HG03442 (cell line): ENCODE measurements at regions not wholly inside any gene's neighbourhood (a gene's known extent, or its start where the extent isn't known, plus 50 kb on each side); places are given as distances from the start of the nearest gene placed in this dataset.

ENCODE experiments used
- ATAC-seq: cut with Tn5 transposase; IDR thresholded peaks from one replicate; pipeline ENCODE4 v1.9.1; 2021; ENCODE audit warnings: mild to moderate bottlenecking, moderate library complexity; ENCODE audit not compliant: unreplicated experiment

DNA sequence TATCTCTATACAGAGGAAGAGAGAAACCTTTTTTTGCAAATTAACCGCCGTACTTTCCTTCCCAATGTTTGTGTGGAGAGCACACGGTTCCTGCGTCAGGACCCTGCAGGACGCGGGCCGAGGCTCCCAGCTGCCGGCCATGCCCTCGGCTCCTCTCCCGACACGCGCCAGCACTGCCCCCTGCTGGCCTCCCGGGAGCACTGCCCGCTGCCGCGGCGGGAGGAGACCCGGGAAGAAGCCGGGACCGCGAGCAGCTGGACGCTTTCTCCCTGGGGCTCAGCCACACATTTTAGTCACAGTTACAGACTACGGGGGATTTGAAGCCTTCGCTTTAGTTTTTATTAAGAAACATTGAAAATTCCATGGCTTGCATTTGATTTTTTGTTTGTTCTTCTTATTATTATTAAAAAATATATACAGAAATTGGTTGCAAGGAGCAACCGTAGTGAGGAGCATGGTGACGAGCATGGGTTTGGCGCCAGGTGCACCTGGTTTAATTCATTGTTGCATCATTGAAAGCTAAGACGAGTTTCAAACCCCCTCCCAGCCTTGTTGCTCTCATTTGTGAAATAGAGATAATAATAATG, 401.2 kb downstream of the GALR1 start:
- ATAC-seq: peak; percentile 92

DNA sequence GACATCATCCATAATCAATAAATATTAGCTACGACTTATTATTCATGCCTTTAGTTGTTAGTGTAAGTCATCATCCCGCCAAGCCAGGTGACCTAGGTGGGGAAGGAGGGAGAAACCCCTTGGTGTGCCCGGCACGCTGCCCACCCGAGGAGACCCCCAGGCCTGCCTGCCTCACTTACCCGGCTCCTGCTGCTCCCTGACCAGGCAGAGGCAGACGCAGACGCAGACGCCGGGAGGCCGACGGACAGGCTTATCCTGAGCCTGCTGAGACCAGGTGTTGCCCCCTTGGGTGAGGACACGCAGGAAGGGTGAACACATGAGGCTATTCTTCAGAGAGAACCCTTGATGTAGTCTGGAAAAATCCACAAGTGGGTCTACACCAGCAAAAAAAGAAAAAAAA, 401.8 kb downstream of the GALR1 start:
- no peak for ATAC-seq

DNA sequence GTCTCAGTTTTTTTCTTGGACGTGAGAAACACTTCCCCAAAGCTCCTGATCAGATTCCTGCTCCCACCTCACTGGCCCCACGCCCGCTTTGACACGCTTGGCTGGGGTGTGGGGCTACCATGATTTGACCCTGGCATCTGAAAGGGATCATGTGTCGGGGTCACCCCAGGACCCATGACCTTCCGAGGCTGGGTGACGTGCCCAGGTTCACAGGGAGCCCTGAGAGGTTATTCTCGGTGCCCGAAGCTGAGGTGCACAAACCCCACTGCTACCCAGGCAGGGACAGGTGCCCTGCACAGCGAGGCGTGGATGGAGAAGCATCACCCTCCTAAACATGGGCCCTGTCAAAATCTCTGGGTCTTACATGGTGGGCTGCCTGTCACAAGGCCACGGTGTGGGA, 404.1 kb downstream of the GALR1 start:
- ATAC-seq: no peak

DNA sequence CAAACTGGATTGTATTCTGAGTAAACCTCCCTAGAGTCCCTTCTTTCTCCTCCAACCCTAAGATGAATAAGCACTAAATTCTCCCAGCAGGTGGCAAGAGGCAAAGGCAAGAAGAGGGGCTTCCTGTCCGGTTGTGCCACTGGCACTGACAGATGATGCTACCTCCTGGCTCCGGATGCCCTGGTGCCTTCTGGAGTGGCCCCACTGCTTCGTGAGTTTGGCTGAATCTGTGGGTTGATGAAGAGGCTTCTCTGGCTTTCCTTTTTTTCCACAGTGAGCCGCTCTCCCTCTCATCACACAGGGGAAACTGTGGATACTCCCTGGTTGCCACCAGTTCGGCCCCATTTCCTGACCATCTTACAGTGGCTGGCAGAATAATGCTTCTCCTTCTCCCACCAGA, 404.7 kb downstream of the GALR1 start:
- ATAC-seq: no peak

DNA sequence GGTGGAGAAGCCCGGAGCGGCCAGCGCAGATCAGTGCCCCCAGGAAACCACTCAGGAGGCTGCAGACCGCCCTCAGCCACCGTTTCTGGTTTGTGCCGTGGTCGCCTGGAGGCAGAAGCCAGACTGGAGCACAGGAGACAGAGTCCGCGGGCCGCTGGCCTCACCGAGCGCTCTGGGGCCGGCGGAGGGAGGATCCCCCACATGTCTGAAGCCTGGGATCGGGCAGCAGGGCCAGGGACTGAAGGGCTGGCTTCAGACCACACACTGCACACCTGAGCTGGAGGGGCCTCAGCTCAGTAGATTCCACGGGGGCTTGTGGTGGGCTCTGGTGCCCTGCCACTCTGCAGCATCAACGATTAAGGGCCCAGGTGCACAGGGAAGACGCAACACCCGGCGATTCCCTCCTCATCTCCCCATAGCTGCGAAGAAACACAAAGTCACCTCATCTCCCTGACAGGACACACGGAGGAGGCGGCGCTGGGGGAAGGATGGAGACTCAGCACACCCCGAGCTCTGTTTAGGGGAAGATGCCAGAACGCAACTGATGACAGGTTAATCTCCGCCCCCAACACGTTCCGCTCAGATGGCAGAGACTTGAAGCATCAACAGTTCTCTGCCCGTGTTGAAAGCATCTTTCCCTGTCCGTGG, 408.1 kb downstream of the GALR1 start:
- ATAC-seq: no peak

DNA sequence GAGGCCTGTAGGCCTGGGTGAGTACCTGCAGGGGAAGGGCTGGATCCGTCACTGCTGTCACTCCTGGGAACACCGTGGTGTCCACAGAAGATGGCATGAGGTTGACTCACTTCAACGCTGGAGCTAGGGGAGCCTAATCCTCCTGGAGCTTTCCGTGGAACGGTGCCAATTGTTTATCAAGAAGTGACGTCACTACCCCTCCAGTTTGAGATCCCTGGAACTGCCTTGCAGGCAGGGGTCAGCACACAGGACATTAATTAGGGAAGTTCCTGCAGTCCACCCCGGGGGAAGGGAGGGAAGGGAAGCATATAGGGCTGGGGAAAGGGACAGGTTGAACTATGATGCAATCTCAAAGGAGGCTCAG, 408.6 kb downstream of the GALR1 start:
- ATAC-seq: no peak

DNA sequence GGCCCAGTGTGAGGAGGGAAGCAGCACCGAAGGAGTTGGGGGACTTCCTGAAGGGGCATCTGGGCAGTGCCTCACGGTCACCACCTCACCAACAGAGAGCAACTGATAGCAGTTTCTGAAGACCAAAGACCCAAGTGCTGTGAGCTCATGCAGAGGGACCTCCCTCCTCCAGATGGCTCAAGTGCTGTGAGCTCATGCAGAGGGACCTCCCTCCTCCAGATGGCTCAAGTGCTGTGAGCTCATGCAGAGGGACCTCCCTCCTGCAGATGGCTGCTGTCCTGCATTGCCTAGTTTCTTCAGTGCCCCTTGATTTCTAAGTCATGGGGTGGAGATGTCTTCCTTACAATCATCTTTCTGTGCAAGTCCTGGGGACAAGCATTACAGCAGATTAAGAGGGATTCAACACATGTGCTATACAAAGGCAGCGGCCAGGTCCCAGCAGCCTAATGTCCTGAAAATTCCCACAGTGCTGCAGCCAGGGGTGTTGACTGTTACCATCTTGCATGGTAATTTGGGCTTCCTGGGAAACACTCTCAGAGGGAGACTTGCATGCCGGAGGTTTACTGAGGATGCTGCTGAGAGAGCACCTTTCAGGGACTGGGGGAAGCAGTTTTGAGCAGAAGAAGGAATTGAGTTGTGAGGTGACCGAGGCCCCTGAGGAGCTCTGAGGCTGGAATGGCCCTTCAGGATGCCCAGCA, 409.3 kb downstream of the GALR1 start:
- ATAC-seq: no peak

DNA sequence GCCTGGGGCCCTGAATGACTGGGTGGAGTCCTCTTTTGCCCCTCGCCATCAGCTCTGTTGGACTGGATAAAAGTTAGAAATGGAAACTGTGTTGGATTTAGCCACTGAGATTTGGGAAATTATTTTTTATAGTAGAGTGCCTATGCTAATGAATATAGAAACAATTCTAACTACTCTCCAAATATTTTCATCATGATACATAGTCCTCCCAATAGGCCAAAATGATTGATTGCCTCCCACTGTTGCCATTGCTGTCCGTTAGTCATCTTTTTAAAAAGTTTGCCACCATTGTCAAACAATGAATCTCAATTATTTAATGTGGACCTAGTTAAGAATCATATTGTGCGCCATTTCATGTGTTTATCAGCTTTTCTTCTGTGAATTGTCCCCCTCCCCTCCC, 417.0 kb downstream of the GALR1 start:
- no peak for ATAC-seq

DNA sequence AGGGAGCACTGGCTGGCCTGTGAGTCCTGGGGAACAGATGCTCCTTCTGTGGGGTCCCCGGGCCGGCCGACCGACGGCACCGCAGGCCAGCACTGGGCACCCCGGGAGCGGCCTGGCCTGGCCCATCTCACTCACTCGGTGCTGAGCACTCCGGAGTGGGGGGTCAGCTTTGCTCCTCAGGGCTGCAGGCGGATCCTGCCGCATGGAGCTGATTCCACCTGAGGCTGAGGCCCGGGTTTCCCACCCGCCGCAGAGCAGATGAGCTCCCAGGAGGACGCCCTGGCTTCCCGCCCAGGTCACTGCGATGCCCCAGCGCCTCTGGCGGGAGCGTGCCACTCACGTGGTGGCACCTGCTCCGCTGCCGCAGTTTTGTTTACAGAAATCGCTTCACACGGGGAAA, 418.6 kb downstream of the GALR1 start:
- no peak for ATAC-seq

DNA sequence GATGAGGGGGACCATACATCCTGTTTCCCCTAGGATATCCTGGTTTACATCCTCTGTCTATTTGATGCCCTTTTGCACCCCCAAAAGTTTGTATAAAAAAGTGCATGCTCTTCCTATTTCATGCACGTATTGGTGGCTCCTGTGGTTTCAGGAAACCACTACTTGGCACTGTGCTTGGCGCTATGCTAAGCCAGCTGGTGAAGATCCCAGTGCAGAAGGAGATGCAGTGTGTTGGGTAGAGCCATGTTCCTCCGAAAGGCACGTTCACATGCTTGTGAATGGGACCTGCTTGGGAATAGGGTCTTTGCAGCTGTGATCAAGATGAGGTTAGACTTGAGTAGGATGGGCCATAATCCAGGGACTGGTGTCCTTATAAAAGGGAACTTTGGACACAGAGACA, 419.7 kb downstream of the GALR1 start:
- ATAC-seq: no peak

DNA sequence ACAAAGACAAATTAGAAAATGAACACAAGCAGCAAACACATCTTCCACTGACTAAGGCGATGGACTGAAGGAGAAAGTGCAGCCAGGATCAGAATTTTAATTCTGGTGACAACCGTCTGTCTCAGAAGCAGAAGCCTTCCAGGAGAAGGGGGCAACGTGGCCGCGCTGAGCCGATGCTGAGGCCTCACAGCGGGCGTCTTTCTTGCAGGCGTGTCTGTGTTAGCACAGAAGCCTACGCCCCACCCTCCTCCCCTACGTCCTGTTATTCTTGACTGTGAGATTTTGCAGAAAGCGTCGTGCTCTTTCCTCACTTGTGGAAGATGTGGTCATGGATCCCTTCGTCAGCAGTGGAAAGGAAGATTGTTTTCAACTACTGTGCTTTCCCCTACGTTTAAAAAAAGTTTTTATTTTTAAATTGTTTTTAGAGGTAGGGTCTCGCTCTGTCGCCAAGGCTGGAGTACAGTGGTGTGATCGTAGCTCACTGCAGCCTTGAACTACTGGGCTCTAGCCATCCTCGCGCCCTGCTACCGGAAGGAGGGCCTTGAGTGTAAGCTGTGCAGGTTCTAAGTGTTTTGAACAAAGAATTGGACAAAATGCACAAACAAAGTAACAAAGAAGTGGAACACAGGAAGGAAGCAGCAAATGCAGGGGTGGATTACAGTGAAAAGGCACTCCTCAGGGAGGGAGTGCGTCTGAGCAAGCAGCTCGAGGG, 422.0 kb downstream of the GALR1 start:
- ATAC-seq: no peak

DNA sequence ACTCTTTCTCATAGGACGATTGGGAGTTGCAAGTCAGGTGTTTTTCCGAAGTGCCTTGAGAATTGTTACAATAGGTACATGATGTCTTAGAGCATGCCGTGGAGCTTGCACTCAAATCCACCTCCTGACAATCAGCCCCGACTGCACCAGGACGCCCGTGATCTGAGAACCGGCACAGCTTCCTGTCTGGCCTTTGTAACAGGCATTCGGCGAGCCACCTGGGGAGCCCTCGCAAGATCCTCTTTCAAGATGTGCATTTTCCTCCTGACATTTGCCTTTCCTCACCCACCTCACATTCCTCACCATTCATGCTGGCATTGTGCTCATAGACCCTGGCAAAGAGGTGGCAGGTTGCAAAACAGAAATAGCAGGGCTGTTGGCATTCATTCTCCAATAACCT, 427.3 kb downstream of the GALR1 start:
- ATAC-seq: no peak

DNA sequence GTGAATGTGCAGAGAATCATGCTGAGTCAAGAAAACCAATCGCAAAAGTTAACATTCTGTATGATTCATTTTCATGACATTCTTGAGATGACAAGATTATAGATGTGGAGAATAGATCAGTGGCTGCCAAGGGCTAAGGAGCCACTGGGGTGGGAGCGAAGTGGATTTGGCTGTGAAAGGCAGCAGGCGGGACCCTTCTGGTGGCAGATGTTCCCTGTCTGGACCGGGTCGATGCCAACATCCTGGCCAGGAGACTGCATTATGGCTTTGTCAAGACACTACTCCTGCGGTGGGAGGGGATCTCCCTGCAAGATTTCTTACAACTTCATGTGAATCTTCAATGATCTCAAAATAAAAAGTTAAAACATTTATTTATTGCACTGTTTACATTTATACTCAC, 427.9 kb downstream of the GALR1 start:
- no peak for ATAC-seq

DNA sequence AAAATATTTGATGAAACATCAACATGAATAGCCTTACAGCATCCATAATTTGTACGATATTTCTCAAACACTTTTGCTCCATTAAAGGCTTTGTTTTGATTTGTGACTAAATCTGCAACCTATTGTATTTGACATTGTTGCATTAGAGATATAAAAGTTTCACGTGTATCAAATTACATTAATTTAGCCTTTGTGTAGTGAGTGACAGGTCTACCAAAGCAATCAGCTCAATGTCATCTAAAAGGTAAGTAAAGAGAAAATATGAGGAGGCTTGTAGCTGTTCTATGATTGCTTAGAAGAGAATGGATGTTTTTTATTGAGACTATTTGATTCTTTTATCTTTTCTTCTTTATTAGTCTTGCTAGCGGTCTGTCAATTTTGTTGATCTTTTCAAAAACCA, 430.2 kb downstream of the GALR1 start:
- no peak for ATAC-seq

DNA sequence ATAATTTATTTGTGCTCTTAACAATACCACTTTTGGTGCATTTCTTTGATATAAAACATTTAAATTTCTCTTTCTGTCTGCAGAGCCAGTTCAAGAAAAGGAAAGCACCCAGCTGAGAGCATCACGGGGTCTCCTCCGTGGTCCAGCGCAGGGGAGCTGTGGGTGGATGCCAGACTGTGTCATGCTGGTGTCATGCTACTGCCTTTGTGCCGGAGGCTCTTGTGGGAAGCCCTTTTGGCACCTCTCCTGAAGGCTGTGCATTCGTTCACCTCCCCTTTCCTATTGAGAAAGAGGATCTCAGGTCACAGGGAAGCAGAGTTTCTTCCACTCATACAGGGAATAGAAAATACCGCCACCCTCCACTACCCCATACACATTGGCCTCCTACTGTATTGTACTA, 450.4 kb downstream of the GALR1 start:
- no peak for ATAC-seq

DNA sequence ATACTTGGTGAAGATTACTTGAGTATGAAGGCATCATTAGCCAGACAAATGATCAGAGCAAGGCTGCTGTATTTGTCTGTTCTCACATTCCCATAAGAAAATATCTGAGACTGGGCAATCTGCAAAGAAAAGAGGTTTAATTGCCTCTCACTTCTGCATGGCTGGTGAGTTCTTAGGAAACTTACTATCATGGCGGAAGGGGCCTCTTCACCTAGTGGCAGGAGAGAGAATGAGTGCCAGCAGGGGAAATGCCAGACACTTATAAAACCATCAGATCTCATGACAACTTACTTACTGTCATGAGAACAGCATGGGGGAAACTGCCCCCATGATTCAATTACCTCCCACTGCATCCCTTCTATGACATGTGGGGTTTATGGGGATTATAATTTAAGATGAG, 452.3 kb downstream of the GALR1 start:
- ATAC-seq: no peak

DNA sequence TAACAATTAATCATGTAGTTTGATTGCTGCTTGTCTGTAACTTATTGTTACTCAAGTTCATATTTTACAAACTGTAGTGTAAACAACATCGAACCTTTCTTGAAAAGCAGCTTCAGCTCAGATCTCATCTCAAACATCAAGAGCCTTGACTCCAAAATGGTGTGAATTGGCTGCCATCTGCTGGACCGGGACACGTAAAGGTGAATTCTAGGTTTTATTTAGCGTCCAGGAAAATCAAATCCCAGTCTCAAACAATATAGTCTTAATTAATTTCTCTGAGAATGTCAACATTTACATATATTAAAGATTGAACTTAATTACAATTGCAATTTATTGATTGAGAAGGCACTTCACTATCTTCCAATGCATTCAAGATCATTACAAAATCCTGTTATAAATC, 453.0 kb downstream of the GALR1 start:
- no peak for ATAC-seq

DNA sequence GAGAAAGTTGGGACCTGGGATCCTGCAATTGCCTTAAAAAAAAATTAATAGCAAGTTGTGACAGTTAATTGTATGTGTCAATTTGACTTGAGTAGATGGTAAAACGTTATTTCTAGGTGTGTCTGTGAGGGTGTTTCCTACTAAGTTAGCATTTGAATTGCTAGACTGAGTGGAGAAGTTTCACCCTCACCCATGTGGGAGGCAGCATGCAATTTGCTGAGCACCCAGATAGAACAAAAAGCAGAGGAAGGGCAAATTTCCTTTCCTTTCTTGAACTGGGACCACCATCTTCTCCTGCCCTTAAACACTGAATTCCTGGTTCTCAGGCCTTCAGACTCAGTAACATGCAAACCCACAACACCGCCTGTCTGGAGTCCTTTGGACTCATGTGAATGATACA, 455.7 kb downstream of the GALR1 start:
- ATAC-seq: no peak

DNA sequence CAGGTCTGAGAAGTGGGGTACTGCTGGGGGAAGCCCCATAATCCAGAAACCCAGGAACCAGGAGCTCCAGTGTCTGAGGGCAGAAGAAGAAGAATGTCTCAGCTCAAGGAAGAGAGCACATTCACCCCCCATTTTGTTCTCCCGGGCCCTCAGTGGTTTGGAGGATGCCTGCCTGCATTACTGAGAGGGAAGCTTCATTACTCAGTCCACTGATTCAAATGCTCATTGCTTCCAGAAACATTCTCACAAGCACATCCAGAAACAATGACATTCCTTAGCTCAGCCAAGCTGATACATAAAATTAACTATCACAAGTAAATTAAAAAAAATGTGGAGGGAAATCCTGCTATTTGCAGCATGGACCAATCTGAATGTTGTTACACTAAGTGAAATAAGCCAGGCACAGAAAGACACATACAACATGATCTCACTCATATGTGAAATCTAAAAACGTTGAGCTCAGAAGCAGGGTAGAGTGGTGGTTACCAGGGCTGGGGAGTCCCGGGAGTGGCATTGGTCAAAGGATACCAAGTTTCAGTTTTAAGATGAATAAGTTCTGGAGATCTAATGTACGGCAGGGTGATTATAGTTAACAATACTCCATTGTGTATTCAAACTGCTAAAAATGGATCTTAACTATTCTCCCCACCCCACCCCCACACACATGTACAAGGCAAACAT, 459.3 kb downstream of the GALR1 start:
- ATAC-seq: peak; percentile 86

DNA sequence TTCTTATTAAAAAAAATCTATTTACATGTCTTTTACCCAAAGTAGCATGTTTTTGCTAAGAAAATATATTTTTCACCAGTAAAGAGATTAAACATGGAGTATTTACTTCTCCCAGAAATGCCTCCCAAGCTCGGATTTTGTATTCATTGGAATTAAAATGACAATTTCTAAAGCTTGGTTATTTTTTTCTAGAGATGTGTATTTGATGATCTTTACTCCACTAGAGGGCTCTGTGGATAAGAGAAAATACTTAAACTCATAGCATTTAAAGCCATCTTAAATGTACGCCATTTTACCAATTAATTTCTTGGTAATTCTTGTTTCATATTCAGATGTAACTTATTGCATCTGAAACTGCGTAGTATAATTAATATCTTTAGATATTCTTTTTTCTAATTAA, 461.4 kb downstream of the GALR1 start:
- ATAC-seq: no peak

DNA sequence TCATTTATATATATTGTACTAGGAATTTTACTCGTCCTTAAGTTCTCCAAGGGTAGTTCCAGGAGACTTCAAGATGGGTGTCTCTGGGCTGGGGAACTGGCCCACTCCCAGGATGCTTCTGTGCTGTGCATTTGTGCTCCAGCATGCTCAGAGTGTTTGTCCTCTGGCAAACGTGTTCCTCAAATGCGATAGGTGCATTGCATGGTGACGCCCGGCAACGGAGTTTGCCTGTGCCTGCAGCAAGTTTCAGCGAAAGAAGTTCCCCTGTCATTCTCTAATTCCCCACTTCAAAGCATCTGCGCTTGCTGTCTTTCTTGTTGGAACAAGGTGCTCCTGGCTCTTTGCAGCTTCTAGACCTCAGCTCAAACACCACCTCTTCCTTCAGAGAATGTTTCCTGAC, 465.1 kb downstream of the GALR1 start:
- no peak for ATAC-seq

DNA sequence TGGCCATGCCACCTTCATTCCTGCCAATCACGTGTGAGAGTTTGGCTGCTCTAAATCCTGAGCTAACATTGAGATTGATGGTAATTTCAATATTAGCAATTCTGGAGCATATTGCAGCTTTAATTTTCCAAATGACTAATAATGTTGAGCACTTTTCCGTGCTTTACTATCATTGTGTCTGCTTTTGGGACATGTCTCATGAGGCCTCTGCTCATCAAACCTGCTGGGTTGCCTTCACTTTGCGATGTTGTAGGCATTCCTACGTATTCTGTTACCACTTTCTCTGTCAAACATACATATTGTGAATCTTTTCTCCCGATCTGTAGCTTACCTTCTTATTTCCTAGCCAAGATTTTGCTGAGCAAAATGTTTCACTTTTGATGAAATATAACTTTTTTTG, 466.6 kb downstream of the GALR1 start:
- ATAC-seq: no peak
